ENCODE measurements at regions not wholly inside any gene's neighbourhood (a gene's known extent, or its start where the extent isn't known, plus 50 kb on each side); places are given as distances from the start of the nearest gene placed in this dataset.

- no peaks in the 10 kb centered on the region for H3K36me3 Mint-ChIP-seq
- H3K27ac Mint-ChIP-seq: no peak overlapping the region
- no peaks in the 10 kb centered on the region for H3K9me3 Mint-ChIP-seq
These were observed 50.6 kb upstream of the PARD3B start for GRCh38 chr2:204494681-204495080.

GRCh38 chr2:204495381-204495780 lies 49.9 kb upstream of the PARD3B start:
- H3K4me3 Mint-ChIP-seq: no peak overlapping the region
- no peak for ATAC-seq (ENCODE audit: low read depth)
- no peaks in the 10 kb centered on the region for H3K36me3 Mint-ChIP-seq
- no peak for DNase-seq (ENCODE audit: low spot score in 2 of 2)
- H3K9me3 Mint-ChIP-seq: no peaks in the 10 kb centered on the region
- no peak overlapping the region for H3K27ac Mint-ChIP-seq
- H3K27me3 Mint-ChIP-seq: no peaks in the 10 kb centered on the region
- H3K4me1 Mint-ChIP-seq: no peaks in the 10 kb centered on the region

More at GRCh38 chr2:204494681-204495080, 50.6 kb upstream of the PARD3B start:
- H3K27me3 Mint-ChIP-seq: no peaks in the 10 kb centered on the region
- H3K4me3 Mint-ChIP-seq: no peak overlapping the region
- no peaks in the 10 kb centered on the region for H3K4me1 Mint-ChIP-seq
- DNase-seq (ENCODE audit: low spot score in 2 of 2) (no peak), ATAC-seq (ENCODE audit: low read depth) (no peak)
